COLO668 (cell line): ENCODE measurements at regions not wholly inside any gene's neighbourhood (a gene's known extent, or its start where the extent isn't known, plus 50 kb on each side); places are given as distances from the start of the nearest gene placed in this dataset.

ENCODE experiments used
- DNase-seq: peaks from one replicate; lab custom pipeline; 2025; ENCODE audit not compliant: unreplicated experiment; lab: John Stamatoyannopoulos, UW

DNA sequence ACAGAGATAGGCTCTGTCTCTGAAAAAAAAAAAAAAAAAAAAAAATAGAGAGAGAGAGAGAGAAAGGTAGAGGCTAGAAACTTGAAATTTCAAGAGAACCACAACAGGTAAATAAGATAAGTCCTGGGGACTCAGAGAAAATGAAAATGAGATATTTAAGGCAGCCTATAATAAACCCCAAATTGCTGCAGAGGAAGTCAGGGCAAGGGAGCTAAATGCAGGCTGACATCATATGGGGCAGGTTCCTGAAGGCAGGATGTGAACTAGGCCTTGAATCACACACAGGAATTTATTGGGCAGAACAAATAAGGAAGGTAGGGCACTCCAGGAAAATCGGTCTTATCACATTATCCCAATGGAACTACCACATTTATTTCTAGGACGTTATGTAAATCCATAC, 54.9 kb upstream of the NUDT4 start:
- no peak for DNase-seq

DNA sequence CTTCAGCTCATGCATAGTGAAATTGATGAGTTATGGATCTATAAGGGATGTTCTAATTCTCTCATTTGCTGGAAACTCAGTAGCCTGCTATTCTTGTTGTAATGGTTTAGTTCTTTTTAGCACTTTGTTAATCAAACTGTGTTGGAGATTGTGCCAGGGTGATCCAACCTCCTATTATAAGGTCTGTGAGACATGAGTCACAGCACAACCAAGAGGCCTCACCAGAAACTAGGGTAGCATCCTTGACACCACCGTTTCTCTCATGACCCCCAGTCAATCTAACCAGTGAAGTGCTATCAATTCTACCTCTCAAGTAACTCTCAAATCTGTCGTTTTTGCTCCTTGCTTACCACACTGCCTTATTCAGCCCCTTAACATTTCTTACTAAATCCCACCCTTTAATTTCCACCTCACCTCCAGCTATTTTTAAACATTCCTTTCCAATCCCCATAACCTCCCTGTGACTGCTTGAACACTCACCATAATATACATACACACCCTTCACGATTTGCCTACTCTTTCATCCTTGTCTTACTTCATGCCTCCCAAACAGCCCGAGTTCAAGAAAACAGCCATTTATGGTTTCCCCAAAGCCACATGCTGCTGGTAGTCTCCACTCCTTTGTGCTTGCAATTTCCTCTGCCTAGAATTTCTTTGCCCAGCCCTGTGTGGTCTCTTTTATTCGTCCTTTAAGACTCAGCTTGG, 53.9 kb upstream of the NUDT4 start:
- DNase-seq = no peak

DNA sequence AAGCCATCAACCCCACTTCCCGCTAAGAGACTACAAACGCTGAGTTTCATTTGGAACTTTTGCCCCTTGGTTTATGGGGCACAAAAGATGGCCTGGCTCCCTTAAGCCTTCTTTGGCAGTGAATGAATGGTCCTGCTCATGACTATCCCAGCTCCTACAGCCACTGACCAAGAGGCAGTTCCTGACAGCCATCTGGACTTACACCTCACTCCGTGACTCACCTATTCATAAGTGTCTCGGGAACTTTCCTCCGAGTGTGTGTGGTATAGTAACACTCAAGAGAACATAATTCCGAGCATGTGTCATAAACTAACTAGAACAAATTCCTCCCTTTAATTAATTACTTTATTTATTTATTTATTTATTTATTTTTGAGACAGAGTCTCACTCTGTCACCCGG, 51.9 kb upstream of the NUDT4 start:
- no peak for DNase-seq
